T1000 (cell line): ENCODE measurements at regions not wholly inside any gene's neighbourhood (a gene's known extent, or its start where the extent isn't known, plus 50 kb on each side); places are given as distances from the start of the nearest gene placed in this dataset.
"Not testable (repeated sequence)": the region's sequence is repeated elsewhere in the genome, so short reads cannot be mapped to it uniquely, and the experiment has no call there.

Source experiments
- DNase-seq: peaks from one replicate; lab custom pipeline; 2025; ENCODE audit warnings: mixed read lengths; lab: John Stamatoyannopoulos, UW

DNA sequence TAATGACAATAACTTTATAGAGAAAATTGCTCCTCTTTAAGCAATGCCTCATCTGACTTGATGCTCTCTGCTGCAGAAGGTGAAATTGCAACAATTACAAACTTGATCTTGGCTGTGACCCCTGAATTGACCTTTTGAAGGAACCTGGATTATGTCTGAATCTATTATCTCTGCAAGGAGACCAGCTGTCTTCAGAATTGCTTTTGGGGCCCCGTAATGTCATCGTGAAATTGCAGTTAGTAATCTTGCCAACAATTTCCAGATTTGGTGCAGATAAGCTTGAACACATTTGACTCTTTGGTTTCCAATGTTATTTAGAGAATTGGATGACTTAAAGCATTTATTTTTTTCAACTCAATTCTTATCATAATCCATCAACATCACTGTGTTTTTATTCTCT lies 520.6 kb downstream of the CCSER2 start:
- DNase-seq = no peak

DNA sequence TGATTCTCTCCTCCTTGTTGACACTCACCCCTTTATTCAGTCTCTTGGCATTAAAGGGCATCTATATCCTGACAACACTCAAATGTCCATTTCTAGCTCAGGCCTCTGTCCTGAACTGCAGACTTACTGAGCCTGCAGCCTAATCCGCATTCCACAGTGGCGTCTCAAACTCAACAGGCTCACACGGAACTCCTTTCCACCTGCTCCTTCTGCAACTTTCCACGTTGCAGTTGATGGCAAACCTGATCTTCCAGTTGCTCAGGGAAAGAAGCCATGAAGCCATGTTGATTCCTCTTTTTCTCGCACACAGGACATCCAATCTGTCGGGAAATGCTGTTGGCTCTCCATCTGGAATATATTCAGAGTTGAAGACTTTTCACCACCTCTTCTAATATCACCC lies 522.4 kb downstream of the CCSER2 start:
- no peak for DNase-seq

DNA sequence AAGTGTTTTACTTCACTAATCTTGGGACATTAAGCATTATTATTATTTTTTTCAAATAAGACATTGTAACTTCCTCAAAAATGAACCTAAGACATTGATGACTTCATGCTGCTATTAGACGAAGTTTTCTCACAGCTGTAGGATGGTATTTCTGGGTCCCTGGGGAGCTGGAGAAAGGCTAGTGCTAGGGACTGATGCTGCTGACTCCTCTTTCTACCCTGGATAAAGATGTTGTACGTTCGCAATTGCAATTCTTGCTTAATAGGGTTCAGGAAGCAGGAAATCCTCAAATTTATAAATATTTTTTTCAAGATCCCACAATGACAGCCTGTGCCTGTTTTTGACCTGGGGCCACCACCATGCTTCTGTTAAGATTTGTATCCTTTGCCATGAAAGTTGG lies 526.0 kb downstream of the CCSER2 start:
- DNase-seq = no peak

DNA sequence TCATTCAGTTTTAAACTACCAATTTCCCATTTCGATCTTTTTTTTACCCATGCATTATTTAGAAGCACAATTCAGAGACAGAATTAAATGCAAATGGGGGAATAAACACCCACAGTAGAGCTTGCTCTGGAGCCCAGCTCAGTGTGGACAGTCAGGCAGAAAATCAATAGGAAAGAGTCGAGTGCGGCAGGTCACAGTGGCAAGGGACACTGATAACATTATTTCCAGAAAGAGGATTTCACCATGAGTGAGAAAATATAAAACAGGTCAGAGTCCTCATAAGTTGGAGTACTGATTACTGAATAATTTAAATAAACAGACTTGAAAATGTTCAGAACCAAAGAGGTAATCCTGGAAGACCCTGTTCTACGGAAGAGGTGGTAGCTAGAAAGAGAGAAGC lies 532.5 kb downstream of the CCSER2 start:
- DNase-seq = no peak

DNA sequence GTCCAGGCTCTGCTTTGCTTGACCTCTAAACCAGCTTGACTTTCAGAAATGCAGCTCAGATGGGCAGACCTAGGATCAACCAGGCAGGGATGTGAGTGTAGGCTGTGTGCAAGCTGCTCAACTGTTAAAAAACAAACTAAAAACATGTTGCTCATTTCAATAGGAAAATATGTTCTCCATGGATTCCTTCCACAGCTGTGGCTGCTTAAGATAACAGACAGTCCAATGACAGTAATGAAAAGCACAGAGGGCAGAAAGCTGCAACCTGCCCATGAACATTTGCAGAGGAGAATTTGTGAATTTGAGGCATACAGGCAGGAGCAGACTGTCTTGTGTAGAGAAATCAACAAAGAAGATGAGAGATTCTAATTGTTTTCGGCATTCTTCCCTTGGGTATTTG lies 534.2 kb downstream of the CCSER2 start:
- no peak for DNase-seq

DNA sequence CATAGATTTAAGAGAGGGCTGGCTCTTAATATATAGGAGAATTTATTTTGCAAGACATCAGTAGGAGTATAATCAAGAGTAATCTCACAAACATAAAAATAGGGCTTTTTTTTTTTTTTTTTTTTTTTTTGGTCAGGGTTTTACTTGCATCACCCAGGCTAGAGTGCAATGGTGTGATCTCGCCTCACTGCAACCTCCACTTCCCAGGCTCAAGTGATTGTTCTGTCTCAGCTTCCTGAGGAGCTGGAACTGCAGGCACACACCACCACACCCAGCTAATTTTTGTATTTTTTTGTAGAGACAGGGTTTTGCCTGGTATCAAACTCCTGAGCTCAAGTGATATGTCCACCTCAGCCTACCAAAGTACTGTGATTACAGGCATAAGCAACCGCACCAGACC lies 535.3 kb downstream of the CCSER2 start:
- no peak for DNase-seq

DNA sequence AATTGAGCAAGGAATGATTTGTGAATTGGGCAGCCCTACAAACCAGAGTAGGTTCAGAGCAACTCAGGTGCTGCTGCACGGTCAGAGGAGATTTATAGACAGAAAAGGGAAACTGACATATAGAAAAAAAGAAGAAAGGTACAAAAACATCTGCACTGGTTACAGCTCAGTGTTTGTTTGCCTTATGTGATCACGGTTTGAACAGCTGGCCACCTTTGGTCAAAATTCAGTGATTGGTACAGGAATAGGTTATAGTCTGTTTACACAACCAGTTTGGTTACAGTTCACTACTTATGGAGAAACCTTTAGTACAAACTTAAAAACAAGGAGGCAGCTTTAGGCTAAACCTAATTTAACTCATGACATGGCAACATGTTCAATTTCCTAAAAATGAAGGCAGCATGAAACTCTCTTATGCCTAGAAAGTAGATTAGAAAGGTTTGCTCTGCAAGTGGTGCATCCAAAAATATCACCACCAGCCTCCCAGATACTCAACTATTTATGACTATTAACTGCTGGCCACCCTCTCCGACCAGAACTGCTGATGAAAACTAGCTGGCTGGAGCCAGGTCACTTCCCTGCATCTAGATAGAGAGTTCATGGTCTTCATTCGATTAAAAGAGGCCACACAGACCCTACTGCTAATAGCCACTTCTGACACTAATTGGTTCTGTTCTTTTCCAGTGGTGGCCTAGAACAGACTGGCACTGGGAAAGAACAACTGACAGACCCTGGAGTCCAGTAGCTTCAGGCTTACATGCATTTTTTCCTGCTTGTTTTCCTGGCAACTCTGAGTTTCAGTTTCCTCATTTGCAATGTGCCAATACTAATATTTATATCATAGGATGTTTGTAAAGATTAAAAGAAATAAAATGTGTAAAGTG lies 548.0 kb downstream of the CCSER2 start:
- no peak for DNase-seq

DNA sequence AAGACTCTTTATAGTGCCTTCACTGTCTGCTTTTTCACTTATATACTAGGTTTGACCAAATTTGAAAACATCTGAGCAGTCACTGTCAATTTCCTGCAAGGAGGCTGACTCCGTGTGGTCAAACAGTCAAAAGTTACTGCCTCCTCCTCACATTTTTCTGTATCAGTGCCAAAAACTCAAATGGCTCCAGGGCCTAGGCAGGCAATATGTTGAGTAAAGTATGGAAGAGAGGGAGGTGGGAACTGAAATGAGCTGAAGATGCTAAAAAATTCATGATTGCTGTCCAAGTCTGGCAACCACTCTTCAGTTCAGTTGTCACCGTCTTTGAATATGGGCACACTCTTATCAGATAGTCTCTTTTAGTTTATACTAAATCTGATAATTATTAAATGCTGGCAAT lies 551.6 kb downstream of the CCSER2 start:
- no peak for DNase-seq

DNA sequence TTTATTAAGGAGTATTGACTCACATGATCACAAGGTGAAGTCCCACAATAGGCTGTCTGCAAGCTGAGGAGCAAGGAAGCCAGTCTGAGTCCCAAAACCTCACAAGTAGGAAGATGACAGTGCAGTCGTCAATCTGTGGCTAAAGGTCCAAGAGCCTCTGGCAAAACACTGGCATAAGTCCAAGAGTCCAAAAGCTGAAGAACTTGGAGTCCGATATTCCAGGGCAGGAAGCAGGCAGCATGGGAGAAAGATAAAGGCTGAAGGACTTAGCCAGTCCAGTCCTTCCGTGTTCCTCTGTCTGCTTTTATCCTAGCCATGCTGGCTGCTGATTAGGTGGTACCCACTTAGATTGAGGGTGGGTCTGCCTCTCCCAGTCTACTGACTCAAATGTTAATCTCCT lies 553.3 kb downstream of the CCSER2 start:
- DNase-seq = not testable (repeated sequence)

DNA sequence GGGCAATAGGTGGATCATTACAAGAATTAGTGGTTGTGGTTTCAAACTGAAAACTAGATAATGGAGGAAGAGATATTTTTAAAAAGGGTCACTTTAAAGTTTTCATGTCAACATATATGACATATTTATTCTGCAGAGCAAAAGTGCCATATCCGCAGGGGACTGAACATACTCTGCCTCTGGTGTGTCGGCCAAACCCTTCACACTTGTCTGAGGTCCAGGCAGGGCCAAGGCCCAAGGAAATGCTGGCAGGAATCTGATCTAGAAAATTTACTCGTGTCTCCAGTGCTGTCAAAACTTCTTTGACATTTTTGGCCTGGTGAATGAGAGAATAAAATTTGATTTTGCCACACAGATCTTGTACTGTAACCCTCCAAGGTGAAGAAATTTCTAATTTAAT lies 562.3 kb downstream of the CCSER2 start:
- DNase-seq = no peak

DNA sequence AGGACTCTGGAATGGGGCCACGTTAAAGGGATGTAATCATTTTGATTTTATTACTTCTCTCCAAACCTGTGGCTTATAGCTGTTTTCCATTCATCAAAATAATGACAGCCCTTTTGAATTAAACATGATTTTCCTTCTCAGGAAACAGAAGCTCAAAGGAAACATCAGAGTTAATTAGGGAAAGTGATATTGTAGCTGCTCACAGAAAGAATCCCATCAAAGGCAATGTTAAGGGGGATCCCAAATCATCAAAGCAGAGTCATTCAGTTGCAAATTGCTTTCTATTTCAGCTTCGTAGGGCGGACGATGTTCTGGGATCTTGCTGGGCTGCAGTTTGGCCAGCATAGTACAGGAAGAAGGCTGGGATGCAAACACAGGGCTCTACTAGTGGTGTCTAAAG lies 563.2 kb downstream of the CCSER2 start:
- DNase-seq = no peak

DNA sequence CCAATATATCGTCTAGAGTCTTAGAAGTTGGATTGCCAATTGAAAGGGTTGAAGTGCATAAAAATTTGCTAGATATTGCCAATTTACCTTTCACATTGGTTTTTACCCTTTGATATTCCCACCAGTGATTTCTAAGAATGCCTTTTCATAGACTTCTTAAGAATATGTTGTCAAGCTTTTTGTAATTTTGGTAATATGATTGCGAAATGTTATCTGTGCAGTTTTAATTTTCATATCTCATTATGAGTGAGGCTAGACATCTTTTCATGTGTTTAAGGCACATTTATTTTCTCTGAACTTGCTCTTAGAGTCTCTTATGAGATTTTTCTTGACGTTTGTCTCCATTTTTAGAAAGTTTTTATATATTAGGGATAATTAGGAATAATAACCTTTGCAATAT lies 567.2 kb downstream of the CCSER2 start:
- DNase-seq = no peak

DNA sequence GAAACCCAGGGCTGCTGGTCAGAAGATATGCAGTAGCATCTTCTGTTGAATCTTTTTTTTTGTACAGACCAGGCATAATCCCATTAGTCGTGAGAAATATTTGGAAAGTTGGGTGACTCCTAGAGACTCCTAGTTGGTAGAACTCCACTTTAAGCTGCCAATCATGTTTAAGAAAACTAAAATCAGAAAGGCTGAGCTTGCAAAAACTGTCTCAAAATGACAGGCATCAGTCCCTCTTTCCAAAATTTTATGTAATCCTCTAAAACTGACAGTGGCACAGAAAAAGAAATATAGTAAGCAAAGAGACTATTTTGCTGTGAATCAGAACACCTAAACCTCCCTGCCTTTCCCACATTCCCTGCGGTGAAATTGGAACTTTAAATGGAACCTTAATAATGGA lies 568.5 kb downstream of the CCSER2 start:
- no peak for DNase-seq

DNA sequence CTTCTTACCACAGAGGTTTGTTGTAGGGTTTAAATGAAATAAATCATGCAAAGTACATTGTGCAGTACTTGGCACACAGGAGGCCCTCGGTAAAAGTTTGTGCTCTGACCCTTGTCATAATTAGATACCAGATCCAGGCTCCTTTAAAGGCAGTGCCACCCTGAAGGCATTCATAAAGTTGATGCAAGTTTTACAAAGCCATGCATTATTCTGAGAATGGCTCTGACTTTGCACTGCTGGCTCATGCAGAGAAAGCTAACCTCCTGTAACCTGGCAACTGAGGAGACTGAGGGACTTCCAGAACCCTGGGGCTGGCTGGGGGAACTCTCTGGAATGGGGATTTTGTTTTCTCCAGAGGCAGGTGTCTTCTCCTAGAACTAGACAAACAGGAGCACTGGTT lies 570.9 kb downstream of the CCSER2 start:
- DNase-seq = no peak

DNA sequence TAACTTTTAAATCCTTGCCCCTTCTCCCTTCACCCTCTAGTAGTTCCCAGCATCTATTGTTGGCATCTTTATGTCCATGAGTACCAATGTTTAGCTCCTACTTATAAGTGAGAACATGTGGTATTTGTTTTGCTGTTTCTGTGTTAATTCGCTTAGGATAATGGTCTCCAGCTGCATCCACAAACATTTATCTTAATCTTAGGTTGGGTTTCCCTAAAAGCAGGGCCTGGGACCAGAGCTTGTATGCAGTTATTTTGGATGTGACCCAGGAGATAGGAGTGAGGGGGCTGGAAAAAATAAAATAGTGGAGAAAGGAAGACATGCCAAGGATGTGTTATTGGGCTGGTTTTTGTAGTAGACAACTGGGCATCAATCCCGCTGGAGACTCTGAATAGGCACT lies 571.8 kb downstream of the CCSER2 start:
- DNase-seq = no peak

DNA sequence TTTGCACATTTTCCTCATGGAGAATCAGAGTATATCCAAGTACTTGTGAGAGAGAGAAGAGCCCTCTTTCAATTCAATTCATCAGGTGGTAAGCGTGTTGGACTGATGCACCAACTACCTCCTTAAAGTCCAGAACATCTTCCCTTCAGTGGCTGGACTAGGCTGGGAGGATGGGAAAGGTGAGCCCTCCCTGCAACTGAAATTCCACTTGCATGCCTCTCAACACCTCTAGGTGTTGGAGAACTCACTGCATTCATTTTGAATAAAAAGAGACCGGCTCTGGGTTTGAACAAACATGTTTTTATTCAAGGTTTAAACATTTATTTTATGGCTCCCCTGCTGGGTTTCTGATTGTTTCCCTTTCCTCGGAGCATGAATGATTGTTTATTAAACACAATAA lies 573.5 kb downstream of the CCSER2 start:
- no peak for DNase-seq

DNA sequence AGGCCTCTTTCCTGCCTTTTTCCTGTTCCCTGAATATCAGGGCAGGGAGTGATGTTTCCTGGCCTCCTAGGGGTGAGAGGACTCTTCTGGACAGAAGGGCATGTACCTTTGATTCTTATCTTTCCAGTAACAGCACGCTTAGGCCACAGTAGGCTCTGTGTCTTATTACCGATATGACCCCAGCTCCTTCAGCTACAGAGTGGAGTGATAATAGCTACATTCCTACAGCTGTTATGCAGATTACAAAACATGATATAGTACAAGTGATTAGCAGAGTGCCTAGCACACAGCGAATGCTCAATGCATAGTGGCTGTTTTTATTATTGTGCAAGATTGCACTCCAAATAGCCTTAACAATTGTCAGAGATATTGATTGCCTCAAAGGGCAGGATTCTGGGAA lies 574.2 kb downstream of the CCSER2 start:
- no peak for DNase-seq

DNA sequence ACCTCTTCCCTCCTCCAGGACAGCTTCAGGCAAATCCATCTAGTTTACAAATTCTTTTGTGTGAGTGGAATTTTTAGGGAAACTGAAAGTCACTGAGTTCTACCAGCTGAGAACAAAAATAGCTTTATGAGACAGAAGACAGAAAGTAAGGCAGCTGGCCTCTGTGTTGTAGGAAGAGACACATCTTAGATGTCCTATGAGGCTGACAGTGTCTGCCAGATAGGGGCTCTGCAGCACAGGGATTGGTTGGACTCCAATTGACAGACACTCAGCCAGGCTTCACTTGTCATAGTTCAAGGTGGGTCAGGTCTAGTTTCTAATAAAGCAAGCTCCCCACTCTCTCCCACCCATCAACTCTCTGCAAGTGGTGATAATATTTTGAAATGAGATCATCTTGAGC lies 574.9 kb downstream of the CCSER2 start:
- DNase-seq = no peak

DNA sequence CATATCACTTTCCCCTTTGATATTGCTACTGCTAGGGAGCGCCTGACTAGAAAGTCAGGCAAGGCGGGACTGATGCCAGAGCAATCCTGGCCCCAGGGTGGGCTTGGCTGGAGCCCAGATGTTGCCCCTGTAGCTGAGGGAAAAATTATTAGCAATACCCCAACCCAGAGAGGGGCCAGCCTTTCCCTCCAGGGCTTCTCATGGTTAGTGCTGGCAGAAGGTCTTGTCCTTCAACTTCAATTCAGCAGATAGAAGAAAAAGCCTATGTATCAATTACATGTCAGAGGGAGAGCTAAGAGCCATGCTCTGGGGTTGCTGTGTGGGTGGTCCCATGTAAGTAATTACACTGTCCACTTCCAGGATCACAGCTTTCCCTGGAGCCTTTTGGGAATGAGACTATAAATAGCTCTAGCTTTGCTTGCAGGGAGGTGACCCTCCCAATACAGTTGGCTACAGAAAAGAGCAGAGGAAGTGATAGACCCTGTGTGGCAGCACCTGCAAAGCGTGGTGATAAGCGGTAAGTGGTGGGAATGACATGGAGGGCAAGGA lies 579.1 kb downstream of the CCSER2 start:
- DNase-seq = no peak

DNA sequence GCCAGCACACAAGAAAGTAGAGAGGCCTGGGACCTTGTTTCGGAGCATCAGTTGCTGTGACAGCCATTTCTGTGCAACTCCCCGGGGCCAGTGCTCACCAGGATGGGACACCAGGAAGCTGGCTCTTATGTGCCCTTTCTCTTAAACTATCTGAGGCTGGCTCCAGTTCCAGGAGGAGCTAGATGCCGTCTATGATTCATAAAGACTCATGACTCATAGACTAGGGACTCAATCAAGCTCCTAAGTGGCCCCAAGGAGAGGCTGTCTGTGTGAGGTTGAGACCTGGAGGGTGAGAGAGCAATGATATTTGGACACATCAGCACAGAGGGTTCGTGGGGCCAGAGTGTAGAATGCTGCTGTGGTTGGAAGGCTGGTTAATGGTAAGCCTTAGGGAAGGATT lies 580.1 kb downstream of the CCSER2 start:
- peak; percentile 19 for DNase-seq

DNA sequence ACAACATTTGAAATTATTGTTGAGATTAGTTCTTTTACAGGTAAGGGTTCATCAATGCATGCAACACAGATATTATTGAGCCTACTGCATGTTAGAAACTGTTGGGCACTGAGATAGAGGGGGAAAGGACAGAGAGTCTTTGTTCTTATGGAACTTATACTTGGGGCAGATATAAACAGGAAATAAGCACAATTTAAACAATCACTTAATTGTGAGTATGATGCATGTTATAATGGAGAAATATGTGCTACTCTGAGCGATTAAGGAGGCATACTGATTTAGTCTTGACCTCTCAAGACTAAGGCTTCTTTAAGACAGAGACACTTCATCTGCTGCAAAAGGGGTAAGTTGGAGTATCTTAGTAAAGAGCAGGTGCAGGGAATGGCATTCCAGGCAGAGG lies 593.3 kb downstream of the CCSER2 start:
- DNase-seq = no peak

DNA sequence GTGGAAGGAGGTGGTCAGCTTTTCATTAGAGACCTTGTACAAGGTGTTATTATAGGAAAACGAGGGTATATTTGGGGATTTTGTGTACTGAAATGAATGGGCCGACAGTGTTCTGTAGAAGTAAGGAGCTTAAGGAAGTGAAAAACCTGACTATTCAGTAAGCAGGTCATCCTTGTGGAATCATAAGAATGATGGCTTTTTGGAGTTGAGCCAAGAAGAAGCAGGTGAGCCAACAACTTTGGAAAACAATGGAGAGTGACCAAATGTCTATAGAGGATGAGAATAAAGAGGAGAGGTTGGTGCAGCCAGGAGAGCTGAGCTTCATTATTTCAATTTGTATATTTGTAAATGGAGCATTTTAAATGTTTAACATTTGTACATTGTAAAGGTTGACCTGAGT lies 595.7 kb downstream of the CCSER2 start:
- no peak for DNase-seq

DNA sequence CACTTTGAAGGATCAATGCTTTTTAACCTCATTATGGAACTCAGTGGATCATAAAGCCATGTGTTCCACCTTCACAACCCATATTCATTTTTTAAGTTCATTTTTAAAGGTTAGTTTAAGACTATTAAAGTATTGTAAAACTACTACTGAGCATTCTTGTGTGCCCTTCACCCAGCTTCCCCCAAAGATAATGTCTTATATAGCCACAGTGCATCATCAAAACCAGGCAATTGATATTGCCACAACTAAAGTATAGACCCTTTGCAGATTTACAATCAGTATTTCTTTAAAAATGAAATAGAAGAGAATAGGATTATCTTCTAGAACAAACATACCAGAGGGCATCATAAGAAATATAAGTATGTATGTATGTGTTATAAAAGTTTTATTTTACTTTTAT lies 597.1 kb downstream of the CCSER2 start:
- DNase-seq = no peak

DNA sequence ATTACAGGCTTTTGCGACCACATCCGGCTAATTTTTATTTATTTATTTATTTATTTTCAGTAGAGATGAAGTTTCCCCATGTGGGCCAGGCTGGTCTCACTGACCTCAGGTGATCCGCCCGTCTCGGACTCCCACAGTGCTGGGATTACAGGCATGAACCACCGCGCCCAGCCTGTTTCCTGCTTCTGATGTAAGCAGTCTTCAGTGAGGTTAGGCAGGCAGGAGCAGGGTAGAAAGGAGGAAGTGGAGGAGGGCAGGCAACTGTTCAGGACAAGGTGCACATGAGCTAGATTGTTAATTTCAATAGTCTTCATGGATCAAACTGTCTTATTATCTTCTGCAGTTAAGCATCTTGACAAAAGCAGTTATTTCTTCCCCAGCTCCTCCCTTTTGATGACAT lies 605.0 kb downstream of the CCSER2 start:
- no peak for DNase-seq
